ENCODE measurements at regions not wholly inside any gene's neighbourhood (a gene's known extent, or its start where the extent isn't known, plus 50 kb on each side); places are given as distances from the start of the nearest gene placed in this dataset.

- POLR2A ChIA-PET (ENCODE audit: unreplicated experiment): no interaction called here
These were observed 285.6 kb downstream of the ETS1 start for GRCh38 chr11:128301756-128302155.

More at GRCh38 chr11:128301756-128302155, 285.6 kb downstream of the ETS1 start:
- Histone ChIP-seq H3K56ac (ENCODE audit: extremely low read depth, insufficient read depth, low read length) (no peak overlapping the region), H3K14ac (replicated peaks; ENCODE audit: low read depth, low read length) (no peak overlapping the region), H3K9ac (ENCODE audit: low read depth, low read length) (no peak overlapping the region), H3K9me1 (ENCODE audit: insufficient read depth, low read length) (no peaks in the 10 kb centered on the region), H3K79me1 (ENCODE audit: low read depth in 1 of 2, low read length in 2 of 2) (no peaks in the 10 kb centered on the region), H2BK15ac (ENCODE audit: low read depth, low read length) (no peak overlapping the region), H2AK9ac (replicated peaks; ENCODE audit: low read depth, low read length, poor library complexity) (no peak overlapping the region), H4K5ac (ENCODE audit: low read depth, low read length) (no peak overlapping the region), H4K91ac (ENCODE audit: insufficient read depth, low read depth, low read length) (no peak overlapping the region), H3K4ac (ENCODE audit: low read depth, low read length) (no peak overlapping the region), H4K8ac (ENCODE audit: low read depth in 2 of 2, low read length in 2 of 2) (no peak overlapping the region), H2BK20ac (ENCODE audit: low read depth, low read length) (no peak overlapping the region), H4K20me1 (ENCODE audit: insufficient read depth, low read length) (no peaks in the 10 kb centered on the region), H3K18ac (ENCODE audit: low read depth, low read length) (no peak overlapping the region), H2AFZ (replicated peaks; ENCODE audit: low read length, poor library complexity) (no peak overlapping the region), H2AK5ac (ENCODE audit: low read depth, low read length) (no peak overlapping the region), H2BK120ac (ENCODE audit: low read depth, low read length) (no peak overlapping the region), H3K23ac (ENCODE audit: low read depth, low read length) (no peak overlapping the region), H3K4me2 (ENCODE audit: low read depth, low read length) (no peak overlapping the region), H3K9me3 (ENCODE audit: control insufficient read depth, insufficient read depth, low read length) (no peaks in the 10 kb centered on the region), H2BK5ac (ENCODE audit: low read depth, low read length, poor library complexity, severe bottlenecking) (no peak overlapping the region), H3K4me3 (ENCODE audit: insufficient read depth, low read depth, low read length) (no peak overlapping the region), H3K27me3 (ENCODE audit: control insufficient read depth, insufficient read depth, low read length) (no peaks in the 10 kb centered on the region), H3K36me3 (ENCODE audit: control insufficient read depth, insufficient read depth, low read length) (no peaks in the 10 kb centered on the region), H3K27ac (ENCODE audit: insufficient read depth, low read length) (no peak overlapping the region), H3K4me1 (ENCODE audit: control insufficient read depth, insufficient read depth, low read length) (peaks cover 7% of the 10 kb centered on the region)
- ATAC-seq (ENCODE audit: low read depth) (no peak), DNase-seq (no peak)
- CTCF ChIA-PET: no interaction called here
- no CpG with 5 or more reads among the region's 2 CpGs for WGBS, 2 experiments (ENCODE audit: extremely low coverage in 2 of 2, insufficient read length in 1 of 2)
- in situ Hi-C loops (cut with MboI; ENCODE audit: low sequenced_read_pairs): no loop called here
- intact Hi-C loops (cut with micrococcal nuclease): no loop called here
- dilution Hi-C loops (cut with HindIII; ENCODE audit: low sequenced_read_pairs, unreplicated experiment): no loop called here
- TF ChIP-seq RCOR1 (IDR thresholded peaks at IDR 0.05; ENCODE audit: insufficient replicate concordance, low read length) (no peak), POLR2A (IDR thresholded peaks at IDR 0.05; ENCODE audit: low read depth, low read length) (no peak), CEBPB (IDR thresholded peaks at IDR 0.05; ENCODE audit: low read depth, low read length) (no peak), CHD1 (IDR thresholded peaks at IDR 0.05; ENCODE audit: low read depth, low read length) (no peak), RFX5 (IDR thresholded peaks at IDR 0.05; ENCODE audit: low read depth, low read length) (no peak), USF2 (IDR thresholded peaks at IDR 0.05; ENCODE audit: low read depth, low read length) (no peak), MXI1 (IDR thresholded peaks at IDR 0.05; ENCODE audit: borderline replicate concordance, low read depth, low read length) (no peak), MAZ (IDR thresholded peaks at IDR 0.05; ENCODE audit: borderline replicate concordance, low read depth, low read length) (no peak), FOS (IDR thresholded peaks at IDR 0.05; ENCODE audit: low read depth, low read length) (no peak), RAD21 (IDR thresholded peaks at IDR 0.05; ENCODE audit: low read length) (no peak), ELK1 (IDR thresholded peaks at IDR 0.05; ENCODE audit: borderline replicate concordance, low read depth, low read length) (no peak), BHLHE40 (IDR thresholded peaks at IDR 0.05; ENCODE audit: low read depth, low read length) (no peak), CTCF (conservative IDR thresholded peaks at IDR 0.05; ENCODE audit: low read depth, low read length) (no peak), MAFK (IDR thresholded peaks at IDR 0.05; ENCODE audit: low read depth, low read length) (no peak)
- BruUV-seq (replicated peaks): no TSS peak
